ENCODE measurements at regions not wholly inside any gene's neighbourhood (a gene's known extent, or its start where the extent isn't known, plus 50 kb on each side); places are given as distances from the start of the nearest gene placed in this dataset.

DNA sequence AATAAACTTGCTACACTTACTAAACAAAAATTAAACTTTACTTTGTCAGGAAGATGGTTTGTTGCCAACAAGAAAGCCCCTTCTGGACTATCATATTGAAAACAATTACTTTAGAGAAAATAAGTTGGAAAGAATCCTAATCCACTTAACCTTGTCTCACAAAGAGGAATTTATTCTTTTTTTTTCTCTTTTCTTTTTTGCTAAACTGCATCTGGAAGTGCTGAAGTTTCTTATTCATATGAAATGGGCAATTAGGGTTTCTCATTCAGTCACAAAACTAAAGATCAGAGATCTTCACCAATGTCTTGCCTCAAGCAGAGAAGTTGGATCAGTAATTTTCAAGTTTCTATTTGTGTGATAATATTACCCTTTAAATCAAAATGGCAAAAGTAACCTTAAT, 234.9 kb upstream of the AMOT start:
- BruUV-seq (replicated peaks): no TSS peak
- Histone ChIP-seq H3K79me2 (ENCODE audit: low read length) (no peaks in the 10 kb centered on the region), H4K20me1 (ENCODE audit: low read length) (no peaks in the 10 kb centered on the region), H3K4me1 (ENCODE audit: insufficient read depth, low read length) (no peaks in the 10 kb centered on the region), H3K9me2 (replicated peaks; ENCODE audit: low read length) (no peaks in the 10 kb centered on the region), H2AFZ (ENCODE audit: low read length) (no peak overlapping the region), H3K27me3 (ENCODE audit: low read length) (no peaks in the 10 kb centered on the region), H3K9ac (ENCODE audit: low read length) (no peak overlapping the region), H3K4me2 (ENCODE audit: low read length) (no peak overlapping the region), H3K9me3 (ENCODE audit: low read length) (no peaks in the 10 kb centered on the region), H3K4me3 (ENCODE audit: low read length) (no peak overlapping the region), H3K27ac (ENCODE audit: low read length) (no peak overlapping the region), H3K36me3 (ENCODE audit: low read depth, low read length) (no peaks in the 10 kb centered on the region), H3F3A (ENCODE audit: low read length, unreplicated experiment) (no peaks in the 10 kb centered on the region)
- ChIA-PET CTCF (no interaction called here), POLR2A (ENCODE audit: unreplicated experiment) (no interaction called here)
- TF ChIP-seq, protein P1, sequence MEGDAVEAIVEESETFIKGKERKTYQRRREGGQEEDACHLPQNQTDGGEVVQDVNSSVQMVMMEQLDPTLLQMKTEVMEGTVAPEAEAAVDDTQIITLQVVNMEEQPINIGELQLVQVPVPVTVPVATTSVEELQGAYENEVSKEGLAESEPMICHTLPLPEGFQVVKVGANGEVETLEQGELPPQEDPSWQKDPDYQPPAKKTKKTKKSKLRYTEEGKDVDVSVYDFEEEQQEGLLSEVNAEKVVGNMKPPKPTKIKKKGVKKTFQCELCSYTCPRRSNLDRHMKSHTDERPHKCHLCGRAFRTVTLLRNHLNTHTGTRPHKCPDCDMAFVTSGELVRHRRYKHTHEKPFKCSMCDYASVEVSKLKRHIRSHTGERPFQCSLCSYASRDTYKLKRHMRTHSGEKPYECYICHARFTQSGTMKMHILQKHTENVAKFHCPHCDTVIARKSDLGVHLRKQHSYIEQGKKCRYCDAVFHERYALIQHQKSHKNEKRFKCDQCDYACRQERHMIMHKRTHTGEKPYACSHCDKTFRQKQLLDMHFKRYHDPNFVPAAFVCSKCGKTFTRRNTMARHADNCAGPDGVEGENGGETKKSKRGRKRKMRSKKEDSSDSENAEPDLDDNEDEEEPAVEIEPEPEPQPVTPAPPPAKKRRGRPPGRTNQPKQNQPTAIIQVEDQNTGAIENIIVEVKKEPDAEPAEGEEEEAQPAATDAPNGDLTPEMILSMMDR (conservative IDR thresholded peaks at IDR 0.05; ENCODE audit: low read depth, low read length): no peak
- TF ChIP-seq EZH2phosphoT487 (IDR thresholded peaks at IDR 0.05; ENCODE audit: borderline replicate concordance, low read length) (no peak), EZH2 (IDR thresholded peaks at IDR 0.05; ENCODE audit: low read length, unreplicated experiment) (no peak)
- no peak for ATAC-seq
- no peak for DNase-seq
- intact Hi-C loops (cut with micrococcal nuclease): no loop called here

DNA sequence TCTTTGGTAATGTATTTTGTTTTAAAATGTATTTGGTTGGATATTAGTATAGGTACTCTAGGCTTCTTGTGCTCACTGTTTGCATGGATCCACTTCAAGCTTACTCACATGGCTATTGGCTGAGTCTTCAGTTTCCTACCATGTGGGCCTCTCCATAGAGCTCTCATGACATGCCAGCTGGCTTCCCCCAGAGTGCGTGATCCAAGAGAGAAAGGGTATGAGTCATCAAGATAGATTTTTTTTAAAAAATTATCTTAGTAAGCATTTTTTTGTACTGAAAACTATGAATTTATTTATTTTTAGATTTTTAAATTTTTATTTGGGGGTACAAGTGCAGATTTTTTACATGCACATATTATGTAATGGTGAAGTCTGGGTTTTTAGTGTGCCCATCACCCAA, 219.1 kb upstream of the AMOT start:
- no peak overlapping the region for H3K9ac ChIP-seq (ENCODE audit: low read length)
- DNase-seq: no peak
- TF ChIP-seq EZH2phosphoT487 (IDR thresholded peaks at IDR 0.05; ENCODE audit: borderline replicate concordance, low read length): no peak
- no peak for TF ChIP-seq EZH2 (IDR thresholded peaks at IDR 0.05; ENCODE audit: low read length, unreplicated experiment)
- TF ChIP-seq, protein P1 (conservative IDR thresholded peaks at IDR 0.05; ENCODE audit: low read depth, low read length): no peak
- H3K4me3 ChIP-seq (ENCODE audit: low read length): no peak overlapping the region
- no peak overlapping the region for H2AFZ ChIP-seq (ENCODE audit: low read length)
- H3K27ac ChIP-seq (ENCODE audit: low read length): no peak overlapping the region
- BruUV-seq (replicated peaks): no TSS peak
- no peaks in the 10 kb centered on the region for H3K27me3 ChIP-seq (ENCODE audit: low read length)
- CTCF ChIA-PET: no interaction called here
- H3K36me3 ChIP-seq (ENCODE audit: low read depth, low read length): no peaks in the 10 kb centered on the region
- H3K4me1 ChIP-seq (ENCODE audit: insufficient read depth, low read length): no peaks in the 10 kb centered on the region
- no peaks in the 10 kb centered on the region for H3F3A ChIP-seq (ENCODE audit: low read length, unreplicated experiment)
- H3K79me2 ChIP-seq (ENCODE audit: low read length): no peaks in the 10 kb centered on the region
- no peaks in the 10 kb centered on the region for H4K20me1 ChIP-seq (ENCODE audit: low read length)
- no peak overlapping the region for H3K4me2 ChIP-seq (ENCODE audit: low read length)
- H3K9me3 ChIP-seq (ENCODE audit: low read length): no peaks in the 10 kb centered on the region
- POLR2A ChIA-PET (ENCODE audit: unreplicated experiment): no interaction called here
- intact Hi-C loops (cut with micrococcal nuclease): no loop called here
- no peak for ATAC-seq
- no peaks in the 10 kb centered on the region for H3K9me2 ChIP-seq (replicated peaks; ENCODE audit: low read length)

DNA sequence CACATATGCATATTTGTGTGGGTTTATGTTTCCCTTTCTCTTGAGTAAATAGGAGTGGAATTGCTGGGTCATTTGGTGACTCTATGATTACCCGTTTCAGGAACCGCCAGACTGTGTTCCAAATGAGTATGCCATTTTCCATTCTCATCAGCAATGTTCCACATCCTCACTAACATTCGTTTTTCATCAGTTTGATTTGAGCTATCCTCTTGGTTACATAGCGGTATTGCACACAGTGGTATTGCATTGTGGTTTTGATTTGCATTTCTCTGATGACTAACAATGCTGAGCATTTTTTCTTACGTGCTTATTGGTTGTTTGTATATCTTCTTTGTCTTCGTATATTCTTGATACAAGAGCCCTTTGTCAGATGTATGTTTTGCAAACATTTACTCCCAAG, 218.0 kb upstream of the AMOT start:
- intact Hi-C loops (cut with micrococcal nuclease): no loop called here

More for the DNA sequence above, 218.0 kb upstream of the AMOT start:
- H3K9ac ChIP-seq (ENCODE audit: low read length): no peak overlapping the region
- ATAC-seq (no peak), DNase-seq (no peak)
- H3K27ac ChIP-seq (ENCODE audit: low read length): no peak overlapping the region
- H3K4me1 ChIP-seq (ENCODE audit: insufficient read depth, low read length): no peaks in the 10 kb centered on the region
- H3K4me3 ChIP-seq (ENCODE audit: low read length): no peak overlapping the region
- H3F3A ChIP-seq (ENCODE audit: low read length, unreplicated experiment): no peaks in the 10 kb centered on the region
- no peaks in the 10 kb centered on the region for H3K27me3 ChIP-seq (ENCODE audit: low read length)
- BruUV-seq (replicated peaks): no TSS peak
- no peak overlapping the region for H3K4me2 ChIP-seq (ENCODE audit: low read length)
- no peaks in the 10 kb centered on the region for H3K9me2 ChIP-seq (replicated peaks; ENCODE audit: low read length)
- no peak for TF ChIP-seq EZH2phosphoT487 (IDR thresholded peaks at IDR 0.05; ENCODE audit: borderline replicate concordance, low read length)
- no peak for TF ChIP-seq EZH2 (IDR thresholded peaks at IDR 0.05; ENCODE audit: low read length, unreplicated experiment)
- TF ChIP-seq, protein P1 (conservative IDR thresholded peaks at IDR 0.05; ENCODE audit: low read depth, low read length): no peak
- H3K9me3 ChIP-seq (ENCODE audit: low read length): no peaks in the 10 kb centered on the region
- POLR2A ChIA-PET (ENCODE audit: unreplicated experiment): no interaction called here
- CTCF ChIA-PET: no interaction called here
- H2AFZ ChIP-seq (ENCODE audit: low read length): no peak overlapping the region
- H3K36me3 ChIP-seq (ENCODE audit: low read depth, low read length): no peaks in the 10 kb centered on the region
- H3K79me2 ChIP-seq (ENCODE audit: low read length): no peaks in the 10 kb centered on the region
- H4K20me1 ChIP-seq (ENCODE audit: low read length): no peaks in the 10 kb centered on the region
